Naive thymus-derived CD4-positive, alpha-beta T cell (primary cell): ENCODE measurements at regions not wholly inside any gene's neighbourhood (a gene's known extent, or its start where the extent isn't known, plus 50 kb on each side); places are given as distances from the start of the nearest gene placed in this dataset.
A peak's percentile ranks its signal among the peaks of the same experiment; 100 is the strongest.

ENCODE experiments used
- ATAC-seq: fragments of 150-1000 bp; cut with Tn5 transposase; 2 replicates; pipeline ENCODE4 v1.10.0; 2021; ENCODE audit warnings: mild to moderate bottlenecking, moderate library complexity
- CTCF ChIA-PET: fragments of 350-600 bp; sonication (Branson Sonifier 250); formaldehyde crosslinking; loops from one replicate; lab custom pipeline; 2021; ENCODE audit warnings: antibody characterized with exemption; lab: Charles Lee
- POLR2A ChIA-PET: fragments of 350-600 bp; sonication (Branson Sonifier 250); formaldehyde crosslinking; loops from one replicate; lab custom pipeline; 2021; ENCODE audit warnings: antibody characterized with exemption, inconsistent platforms; lab: Charles Lee
- DNase-seq, 9 donors: peaks; one replicate each; pipeline versions ENCODE4 v3.0.0 to v3.0.0-alpha.2; 2020 to 2022; ENCODE audit warnings: mixed read lengths in 1 of 9
- H3K27ac ChIP-seq: one replicate; pipeline ENCODE4 v1.7.0; 2013; ENCODE audit warnings: mild to moderate bottlenecking, low read depth, low read length, moderate library complexity
- H3K27me3 ChIP-seq, 2 donors: one replicate each; pipeline ENCODE4 v1.7.0; 2013; ENCODE audit warnings: low read length in 2 of 2, mild to moderate bottlenecking in 2 of 2, moderate library complexity in 2 of 2; ENCODE audit not compliant: control insufficient read depth in 2 of 2, insufficient read depth in 2 of 2
- H3K36me3 ChIP-seq, 3 experiments: 1 replicate in 2 of 3; 2 replicates in 1 of 3; pipeline ENCODE4 v1.7.0; 2013; ENCODE audit warnings: low read length in 3 of 3, mild to moderate bottlenecking in 3 of 3, moderate library complexity in 1 of 3; ENCODE audit not compliant: insufficient read depth in 3 of 3, control insufficient read depth in 2 of 3
- H3K4me1 ChIP-seq, 2 donors: one replicate each; pipeline ENCODE4 v1.7.0; 2013; ENCODE audit warnings: low read length in 2 of 2, mild to moderate bottlenecking in 2 of 2, moderate library complexity in 1 of 2; ENCODE audit not compliant: control insufficient read depth in 2 of 2, insufficient read depth in 2 of 2
- H3K4me3 ChIP-seq: 2 replicates; pipeline ENCODE4 v1.7.0; 2013; ENCODE audit warnings: mild to moderate bottlenecking, low read length
- H3K9me3 ChIP-seq, 3 experiments: 1 replicate in 2 of 3; 2 replicates in 1 of 3; pipeline ENCODE4 v1.7.0; 2013; ENCODE audit warnings: low read length in 3 of 3; ENCODE audit not compliant: control insufficient read depth in 2 of 3
- H3K27ac Mint-ChIP-seq, 9 donors: one replicate each; pipeline ENCODE4 v1.8.0; 2020 to 2022; ENCODE audit warnings: mixed read lengths in 9 of 9, mild to moderate bottlenecking in 8 of 9, moderate library complexity in 5 of 9, inconsistent platforms in 2 of 9
- H3K27me3 Mint-ChIP-seq, 5 donors: one replicate each; pipeline ENCODE4 v1.8.0; 2021 to 2022; ENCODE audit warnings: mixed read lengths in 5 of 5, mild to moderate bottlenecking in 1 of 5
- H3K36me3 Mint-ChIP-seq, 5 donors: one replicate each; pipeline ENCODE4 v1.8.0; 2020 to 2022; ENCODE audit warnings: mixed read lengths in 5 of 5, mild to moderate bottlenecking in 3 of 5, inconsistent platforms in 1 of 5
- H3K4me1 Mint-ChIP-seq, 7 donors: one replicate each; pipeline ENCODE4 v1.8.0; 2020 to 2022; ENCODE audit warnings: mixed read lengths in 7 of 7, mild to moderate bottlenecking in 3 of 7, inconsistent platforms in 1 of 7
- H3K4me3 Mint-ChIP-seq, 10 donors: one replicate each; pipeline ENCODE4 v1.8.0; 2020 to 2022; ENCODE audit warnings: mild to moderate bottlenecking in 10 of 10, mixed read lengths in 10 of 10, moderate library complexity in 6 of 10, inconsistent platforms in 2 of 10
- H3K9me3 Mint-ChIP-seq, 11 donors: one replicate each; pipeline ENCODE4 v1.8.0; 2020 to 2022; ENCODE audit warnings: mixed read lengths in 11 of 11, mild to moderate bottlenecking in 4 of 11, inconsistent platforms in 1 of 11, moderate library complexity in 1 of 11
- intact Hi-C, 2 donors: fragments of 100-400 bp; cut with micrococcal nuclease; formaldehyde crosslinking; loops; one replicate each; pipeline ENCODE4 v1.15.1; 2023

- intact Hi-C loops, result no loop called here
- ATAC-seq, result peak; percentile 42
- DNase-seq, result no peak
- Mint-ChIP-seq H3K36me3 (no peaks in the 10 kb centered on the region), H3K9me3 (no peaks in the 10 kb centered on the region), H3K4me3 (no peak overlapping the region), H3K4me1 (peaks cover 0 to 7% (median 0%) of the 10 kb centered on the region in 7 donors), H3K27me3 (peaks cover 18 to 37% (median 31%) of the 10 kb centered on the region in 5 donors), H3K27ac (no peak overlapping the region)
- CTCF ChIA-PET, result no interaction called here
- no peak overlapping the region for H3K4me3 ChIP-seq
- no peaks in the 10 kb centered on the region for H3K9me3 ChIP-seq
- H3K36me3 ChIP-seq, result no peaks in the 10 kb centered on the region
- POLR2A ChIA-PET, result no interaction called here
- no peaks in the 10 kb centered on the region for H3K4me1 ChIP-seq
- H3K27ac ChIP-seq, result no peak overlapping the region
- no peaks in the 10 kb centered on the region for H3K27me3 ChIP-seq
Measured at GRCh38 chr13:23488442-23488841, 54.9 kb upstream of the SACS start.

DNA sequence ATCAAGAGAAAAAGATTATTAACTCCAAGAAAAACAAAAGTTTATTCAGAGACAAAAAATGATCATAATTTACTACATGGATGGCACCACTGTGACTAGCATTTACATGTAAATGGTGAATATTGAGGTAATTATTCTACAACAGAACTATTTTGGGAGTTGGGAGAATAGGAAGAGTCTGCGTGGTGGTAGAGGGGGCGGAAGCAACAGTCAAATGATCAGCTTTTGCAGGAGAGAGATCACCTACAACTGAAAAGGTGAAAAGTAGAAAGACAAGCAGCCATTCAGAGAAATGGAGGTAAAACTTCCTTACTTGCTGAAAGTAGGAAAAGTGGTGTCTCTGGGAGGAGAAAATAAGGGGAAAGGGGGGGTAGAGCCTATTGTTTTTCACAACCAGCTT is 62.8 kb upstream of the SACS start:
- ChIA-PET POLR2A (no interaction called here), CTCF (no interaction called here)
- H3K36me3 ChIP-seq, result no peaks in the 10 kb centered on the region
- H3K4me3 Mint-ChIP-seq, result no peak overlapping the region
- DNase-seq (no peak), ATAC-seq (no peak)
- no peaks in the 10 kb centered on the region for H3K9me3 Mint-ChIP-seq
- no peaks in the 10 kb centered on the region for H3K4me1 ChIP-seq
- no peaks in the 10 kb centered on the region for H3K36me3 Mint-ChIP-seq
- H3K27me3 ChIP-seq, result no peaks in the 10 kb centered on the region
- no peaks in the 10 kb centered on the region for H3K4me1 Mint-ChIP-seq
- intact Hi-C loops, result no loop called here
- H3K27me3 Mint-ChIP-seq, result peaks cover 6 to 50% (median 33%) of the 10 kb centered on the region in 5 donors
- no peak overlapping the region for H3K27ac Mint-ChIP-seq
- no peaks in the 10 kb centered on the region for H3K9me3 ChIP-seq
- no peak overlapping the region for H3K4me3 ChIP-seq
- no peak overlapping the region for H3K27ac ChIP-seq

GRCh38 chr13:23497191-23497590 is 63.7 kb upstream of the SACS start:
- CTCF ChIA-PET, result no interaction called here
- ATAC-seq (no peak), DNase-seq (no peak)
- H3K9me3 ChIP-seq, result no peaks in the 10 kb centered on the region
- no peaks in the 10 kb centered on the region for H3K9me3 Mint-ChIP-seq
- H3K4me3 Mint-ChIP-seq, result no peak overlapping the region
- no peaks in the 10 kb centered on the region for H3K27me3 ChIP-seq
- H3K4me1 ChIP-seq, result no peaks in the 10 kb centered on the region
- intact Hi-C loops, result no loop called here
- no peak overlapping the region for H3K27ac ChIP-seq
- no peaks in the 10 kb centered on the region for H3K36me3 ChIP-seq
- H3K4me3 ChIP-seq, result no peak overlapping the region
- peaks cover 6 to 50% (median 33%) of the 10 kb centered on the region in 5 donors for H3K27me3 Mint-ChIP-seq
- H3K27ac Mint-ChIP-seq, result no peak overlapping the region
- H3K4me1 Mint-ChIP-seq, result no peaks in the 10 kb centered on the region
- POLR2A ChIA-PET, result no interaction called here
- H3K36me3 Mint-ChIP-seq, result no peaks in the 10 kb centered on the region

DNA sequence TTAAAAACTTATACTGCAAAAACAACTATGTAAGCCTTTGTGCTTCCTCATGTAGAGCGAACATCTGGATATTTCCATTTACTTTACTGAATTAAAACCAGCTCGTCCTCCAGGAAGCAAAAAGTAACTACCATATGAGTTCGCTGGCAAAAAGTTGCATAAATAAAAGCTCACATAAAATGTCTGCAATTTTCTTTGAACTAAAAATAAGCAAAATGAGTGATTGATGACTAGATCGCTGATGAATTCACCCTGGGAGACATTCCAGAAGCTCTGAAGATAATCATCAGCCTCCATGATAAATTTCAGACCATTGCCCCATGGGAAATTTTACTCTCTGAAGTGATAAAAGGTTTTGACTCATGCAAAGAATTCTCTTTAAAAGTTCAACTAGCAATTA is 67.3 kb upstream of the SACS start:
- CTCF ChIA-PET, result interaction anchor here (1.4 kb wide), 1 partner anchor 11 kb away, joined by 4 read pairs; no protein-coding TSS in a partner anchor
- H3K27ac ChIP-seq, result no peak overlapping the region
- intact Hi-C loops, result no loop called here
- no peaks in the 10 kb centered on the region for H3K9me3 ChIP-seq
- Mint-ChIP-seq H3K4me3 (no peak overlapping the region), H3K4me1 (no peaks in the 10 kb centered on the region), H3K9me3 (no peaks in the 10 kb centered on the region), H3K36me3 (no peaks in the 10 kb centered on the region), H3K27me3 (peaks cover 8 to 30% (median 21%) of the 10 kb centered on the region in 5 donors), H3K27ac (no peak overlapping the region)
- H3K27me3 ChIP-seq, result no peaks in the 10 kb centered on the region
- H3K4me1 ChIP-seq, result no peaks in the 10 kb centered on the region
- DNase-seq (no peak), ATAC-seq (no peak)
- no peaks in the 10 kb centered on the region for H3K36me3 ChIP-seq
- no peak overlapping the region for H3K4me3 ChIP-seq
- POLR2A ChIA-PET, result no interaction called here

GRCh38 chr13:23504180-23504579 is 66.0 kb upstream of the TNFRSF19 start:
- Mint-ChIP-seq H3K27me3 (peaks cover 3 to 14% (median 11%) of the 10 kb centered on the region in 5 donors), H3K27ac (no peak overlapping the region), H3K4me1 (no peaks in the 10 kb centered on the region), H3K4me3 (no peak overlapping the region), H3K9me3 (no peaks in the 10 kb centered on the region), H3K36me3 (no peaks in the 10 kb centered on the region)
- POLR2A ChIA-PET, result no interaction called here
- CTCF ChIA-PET, result no interaction called here
- H3K4me3 ChIP-seq, result no peak overlapping the region
- intact Hi-C loops, result no loop called here
- H3K9me3 ChIP-seq, result no peaks in the 10 kb centered on the region
- no peak for ATAC-seq
- no peak overlapping the region for H3K27ac ChIP-seq
- no peaks in the 10 kb centered on the region for H3K36me3 ChIP-seq
- no peaks in the 10 kb centered on the region for H3K4me1 ChIP-seq
- no peaks in the 10 kb centered on the region for H3K27me3 ChIP-seq
- DNase-seq, result no peak

- H3K4me3 ChIP-seq, result no peak overlapping the region
- peaks cover 0 to 3% (median 0%) of the 10 kb centered on the region in 5 donors for H3K36me3 Mint-ChIP-seq
- CTCF ChIA-PET, result no interaction called here
Measured at GRCh38 chr13:23505007-23505406, 65.2 kb upstream of the TNFRSF19 start.

DNA sequence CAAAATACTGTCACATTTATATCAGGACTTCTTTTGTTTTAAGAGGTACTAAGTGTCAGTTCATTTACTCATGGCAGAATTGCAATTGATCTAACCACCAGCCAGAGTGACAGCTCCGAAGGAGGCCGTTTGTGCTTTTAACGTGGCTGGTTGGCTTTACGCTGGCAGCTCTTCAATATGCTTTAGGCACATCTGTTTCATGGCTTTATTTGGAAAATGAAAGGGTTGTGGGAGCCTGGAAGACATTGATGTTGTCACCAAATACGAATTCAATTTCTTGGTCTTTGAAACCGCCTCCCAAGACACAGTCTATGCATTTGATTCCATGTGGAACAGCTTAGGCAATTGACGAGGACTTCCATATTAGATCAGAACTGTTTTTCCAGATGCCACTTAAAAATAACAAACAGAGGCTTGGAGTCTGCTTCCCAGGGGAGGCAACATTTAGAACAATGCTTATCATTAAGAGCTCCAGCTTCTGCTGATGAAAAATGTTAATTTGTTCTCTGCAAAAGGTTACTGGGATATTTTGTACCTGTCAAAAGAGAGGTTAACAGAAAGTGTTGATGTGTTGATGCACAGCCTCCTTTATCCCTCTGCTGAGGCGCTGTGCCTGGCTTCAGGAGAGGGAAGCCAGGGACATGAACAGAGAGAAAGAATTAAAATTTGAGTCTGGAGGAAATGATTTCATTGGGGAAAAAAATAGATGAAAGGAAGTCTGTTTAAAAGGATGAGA is 64.0 kb upstream of the TNFRSF19 start:
- ATAC-seq (no peak), DNase-seq (no peak)
- no peak overlapping the region for H3K4me3 ChIP-seq
- H3K36me3 ChIP-seq, result no peaks in the 10 kb centered on the region
- no peak overlapping the region for H3K27ac ChIP-seq
- H3K27me3 ChIP-seq, result no peaks in the 10 kb centered on the region
- no peak overlapping the region for H3K27ac Mint-ChIP-seq
- no peaks in the 10 kb centered on the region for H3K4me1 Mint-ChIP-seq
- H3K4me1 ChIP-seq, result no peaks in the 10 kb centered on the region
- H3K27me3 Mint-ChIP-seq, result peaks cover 0 to 20% (median 5%) of the 10 kb centered on the region in 5 donors
- ChIA-PET POLR2A (no interaction called here), CTCF (no interaction called here)
- no peaks in the 10 kb centered on the region for H3K9me3 ChIP-seq
- peaks cover 0 to 4% (median 0%) of the 10 kb centered on the region in 5 donors for H3K36me3 Mint-ChIP-seq
- intact Hi-C loops, result no loop called here
- no peak overlapping the region for H3K4me3 Mint-ChIP-seq
- H3K9me3 Mint-ChIP-seq, result no peaks in the 10 kb centered on the region

More at GRCh38 chr13:23505007-23505406, 65.2 kb upstream of the TNFRSF19 start:
- peaks cover 3 to 14% (median 9%) of the 10 kb centered on the region in 5 donors for H3K27me3 Mint-ChIP-seq
- H3K4me1 ChIP-seq, result no peaks in the 10 kb centered on the region
- H3K27ac Mint-ChIP-seq, result no peak overlapping the region
- H3K36me3 ChIP-seq, result no peaks in the 10 kb centered on the region
- POLR2A ChIA-PET, result no interaction called here
- no peaks in the 10 kb centered on the region for H3K9me3 Mint-ChIP-seq
- intact Hi-C loops, result no loop called here
- H3K27me3 ChIP-seq, result no peaks in the 10 kb centered on the region
- ATAC-seq (no peak), DNase-seq (no peak)
- no peak overlapping the region for H3K4me3 Mint-ChIP-seq
- H3K27ac ChIP-seq, result no peak overlapping the region
- H3K4me1 Mint-ChIP-seq, result no peaks in the 10 kb centered on the region
- H3K9me3 ChIP-seq, result no peaks in the 10 kb centered on the region
